Loucy (cell line): ENCODE measurements at regions not wholly inside any gene's neighbourhood (a gene's known extent, or its start where the extent isn't known, plus 50 kb on each side); places are given as distances from the start of the nearest gene placed in this dataset.

Experiments used
- H2AFZ ChIP-seq: fragments of 200-600 bp; sonication (generic); 2 replicates; pipeline ENCODE4 v1.6.0; 2016; ENCODE audit warnings: antibody characterized with exemption, mild to moderate bottlenecking, low read length, moderate library complexity
- H3F3A ChIP-seq: fragments of 200-600 bp; 2 replicates; pipeline ENCODE4 v1.6.0; 2016; ENCODE audit warnings: antibody characterized with exemption, low read depth, mild to moderate bottlenecking
- H3K27me3 ChIP-seq: fragments of 200-600 bp; sonication (generic); 2 replicates; pipeline ENCODE4 v1.6.1; 2014; ENCODE audit warnings: low read length, mild to moderate bottlenecking; ENCODE audit not compliant: insufficient read depth, poor library complexity, severe bottlenecking
- H3K36me3 ChIP-seq: fragments of 200-600 bp; sonication (generic); 2 replicates; pipeline ENCODE4 v1.6.1; 2016; ENCODE audit warnings: low read length; ENCODE audit not compliant: insufficient read depth
- H3K4me1 ChIP-seq: fragments of 200-600 bp; sonication (generic); 2 replicates; pipeline ENCODE4 v1.5.1; 2014; ENCODE audit warnings: low read length, mild to moderate bottlenecking; ENCODE audit not compliant: insufficient read depth, poor library complexity, severe bottlenecking
- H3K4me2 ChIP-seq: fragments of 200-600 bp; sonication (generic); 2 replicates; pipeline ENCODE4 v1.6.0; 2014; ENCODE audit warnings: antibody characterized with exemption, low read length, low read depth, mild to moderate bottlenecking; ENCODE audit not compliant: poor library complexity, severe bottlenecking
- H3K4me3 ChIP-seq: fragments of 200-600 bp; sonication (generic); 2 replicates; pipeline ENCODE4 v1.5.1; 2014; ENCODE audit warnings: low read length, mild to moderate bottlenecking, mixed read lengths; ENCODE audit not compliant: poor library complexity, severe bottlenecking
- H3K79me2 ChIP-seq: fragments of 200-600 bp; sonication (generic); 2 replicates; pipeline ENCODE4 v1.6.1; 2014; ENCODE audit warnings: low read length; ENCODE audit not compliant: insufficient read depth
- H3K9ac ChIP-seq: fragments of 200-600 bp; sonication (generic); 2 replicates; pipeline ENCODE4 v1.6.0; 2014; ENCODE audit warnings: mild to moderate bottlenecking, low read depth, low read length, moderate library complexity; ENCODE audit not compliant: poor library complexity, severe bottlenecking
- H3K9me2 ChIP-seq: fragments of 200-600 bp; sonication (generic); replicated peaks from 2 replicates; pipeline ENCODE4 v1.6.1; 2016; ENCODE audit warnings: low read depth, low read length, mixed read lengths
- H3K9me3 ChIP-seq: fragments of 200-600 bp; sonication (generic); 2 replicates; pipeline ENCODE4 v1.6.1; 2014; ENCODE audit warnings: mild to moderate bottlenecking, antibody characterized with exemption, low read length, low read depth; ENCODE audit not compliant: insufficient read depth
- H4K20me1 ChIP-seq: fragments of 200-600 bp; sonication (generic); 2 replicates; pipeline ENCODE4 v1.6.0; 2014; ENCODE audit warnings: antibody characterized with exemption, low read length, mild to moderate bottlenecking; ENCODE audit not compliant: insufficient read depth, poor library complexity, severe bottlenecking
- CTCF ChIP-seq: fragments of 200-600 bp; sonication (generic); conservative IDR thresholded peaks from 2 replicates; pipeline ENCODE4 v1.5.1; 2014; ENCODE audit warnings: mild to moderate bottlenecking, antibody characterized with exemption, low read length
- EZH2phosphoT487 ChIP-seq: fragments of 200-600 bp; IDR thresholded peaks from 2 replicates; pipeline ENCODE4 v1.6.1; 2018; ENCODE audit warnings: antibody characterized with exemption, mild to moderate bottlenecking, moderate library complexity, borderline replicate concordance

GRCh38 chr14:56870336-56870735, 60.1 kb upstream of the OTX2 start:
- Histone ChIP-seq H3K9me2 (no peaks in the 10 kb centered on the region), H3K9me3 (no peaks in the 10 kb centered on the region), H3K4me2 (no peak overlapping the region), H3F3A (no peaks in the 10 kb centered on the region), H3K79me2 (no peaks in the 10 kb centered on the region), H3K36me3 (no peaks in the 10 kb centered on the region), H3K4me1 (no peaks in the 10 kb centered on the region), H2AFZ (no peak overlapping the region), H3K4me3 (no peak overlapping the region), H3K9ac (no peak overlapping the region), H4K20me1 (no peaks in the 10 kb centered on the region), H3K27me3 (no peaks in the 10 kb centered on the region)
- TF ChIP-seq CTCF, result no peak
- TF ChIP-seq EZH2phosphoT487, result no peak

GRCh38 chr14:56868660-56869059, 58.4 kb upstream of the OTX2 start:
- H3K36me3 ChIP-seq, result no peaks in the 10 kb centered on the region
- no peak overlapping the region for H3K9ac ChIP-seq
- no peaks in the 10 kb centered on the region for H3K27me3 ChIP-seq
- H3K4me3 ChIP-seq, result no peak overlapping the region
- H3F3A ChIP-seq, result no peaks in the 10 kb centered on the region
- TF ChIP-seq EZH2phosphoT487, result no peak
- no peak for TF ChIP-seq CTCF
- no peaks in the 10 kb centered on the region for H3K9me2 ChIP-seq
- no peak overlapping the region for H2AFZ ChIP-seq
- no peaks in the 10 kb centered on the region for H3K79me2 ChIP-seq
- H3K9me3 ChIP-seq, result no peaks in the 10 kb centered on the region
- no peak overlapping the region for H3K4me2 ChIP-seq
- no peaks in the 10 kb centered on the region for H4K20me1 ChIP-seq
- H3K4me1 ChIP-seq, result no peaks in the 10 kb centered on the region

- no peaks in the 10 kb centered on the region for H3F3A ChIP-seq
- H3K79me2 ChIP-seq, result no peaks in the 10 kb centered on the region
- H3K4me1 ChIP-seq, result no peaks in the 10 kb centered on the region
- no peaks in the 10 kb centered on the region for H4K20me1 ChIP-seq
- H3K4me3 ChIP-seq, result no peak overlapping the region
- TF ChIP-seq EZH2phosphoT487 (no peak), CTCF (no peak)
- no peak overlapping the region for H2AFZ ChIP-seq
- H3K4me2 ChIP-seq, result no peak overlapping the region
- H3K27me3 ChIP-seq, result no peaks in the 10 kb centered on the region
- no peaks in the 10 kb centered on the region for H3K36me3 ChIP-seq
- no peaks in the 10 kb centered on the region for H3K9me3 ChIP-seq
- no peaks in the 10 kb centered on the region for H3K9me2 ChIP-seq
- no peak overlapping the region for H3K9ac ChIP-seq
Measured at GRCh38 chr14:56862836-56863235, 52.6 kb upstream of the OTX2 start.
